ENCODE measurements at regions not wholly inside any gene's neighbourhood (a gene's known extent, or its start where the extent isn't known, plus 50 kb on each side); places are given as distances from the start of the nearest gene placed in this dataset.

DNA sequence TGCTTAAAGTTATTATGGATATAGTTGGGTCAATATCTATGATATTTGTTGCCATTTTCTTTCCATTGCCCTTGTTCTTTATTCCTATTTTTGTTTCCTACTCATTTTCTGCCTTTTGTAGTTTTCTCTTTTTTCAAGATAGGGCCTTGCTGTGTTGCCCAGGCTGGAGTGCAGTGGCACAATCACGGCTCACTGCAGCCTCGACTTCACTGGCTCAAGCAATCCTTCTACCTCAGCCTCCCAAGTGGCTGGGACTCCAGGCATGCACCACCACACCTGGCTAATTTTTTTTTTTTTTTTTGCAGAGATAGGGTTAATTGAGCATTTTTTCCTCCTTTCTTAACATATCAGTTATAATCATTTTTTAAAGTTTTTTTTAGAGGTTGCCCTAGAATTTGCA, 92.7 kb downstream of the TOMM20 start:
- POLR2A ChIA-PET (ENCODE audit: low non-redundant PET) = no interaction called here
- intact Hi-C loops (cut with micrococcal nuclease; ENCODE audit: unreplicated experiment) = no loop called here
- no TSS peak for BruUV-seq (replicated peaks)
- Histone ChIP-seq H3K27me3 (replicated peaks; ENCODE audit: insufficient read depth, low read depth, low read length, poor library complexity) (no peaks in the 10 kb centered on the region), H3K4me1 (ENCODE audit: insufficient read depth, low read length, poor library complexity, severe bottlenecking) (no peaks in the 10 kb centered on the region), H3K27ac (ENCODE audit: low read depth, low read length, poor library complexity, severe bottlenecking) (no peak overlapping the region), H3K36me3 (ENCODE audit: insufficient read depth, low read length, poor library complexity, severe bottlenecking) (no peaks in the 10 kb centered on the region), H3K4me3 (ENCODE audit: low read depth, low read length, poor library complexity, severe bottlenecking) (no peak overlapping the region), H3K9me3 (ENCODE audit: low read depth, low read length, poor library complexity, severe bottlenecking) (no peaks in the 10 kb centered on the region)
- DNase-seq (ENCODE audit: low spot score) = no peak
- TF ChIP-seq EZH2 (IDR thresholded peaks at IDR 0.05; ENCODE audit: borderline replicate concordance, low read depth, low read length, poor library complexity, severe bottlenecking) = no peak
- TF ChIP-seq, protein P1, sequence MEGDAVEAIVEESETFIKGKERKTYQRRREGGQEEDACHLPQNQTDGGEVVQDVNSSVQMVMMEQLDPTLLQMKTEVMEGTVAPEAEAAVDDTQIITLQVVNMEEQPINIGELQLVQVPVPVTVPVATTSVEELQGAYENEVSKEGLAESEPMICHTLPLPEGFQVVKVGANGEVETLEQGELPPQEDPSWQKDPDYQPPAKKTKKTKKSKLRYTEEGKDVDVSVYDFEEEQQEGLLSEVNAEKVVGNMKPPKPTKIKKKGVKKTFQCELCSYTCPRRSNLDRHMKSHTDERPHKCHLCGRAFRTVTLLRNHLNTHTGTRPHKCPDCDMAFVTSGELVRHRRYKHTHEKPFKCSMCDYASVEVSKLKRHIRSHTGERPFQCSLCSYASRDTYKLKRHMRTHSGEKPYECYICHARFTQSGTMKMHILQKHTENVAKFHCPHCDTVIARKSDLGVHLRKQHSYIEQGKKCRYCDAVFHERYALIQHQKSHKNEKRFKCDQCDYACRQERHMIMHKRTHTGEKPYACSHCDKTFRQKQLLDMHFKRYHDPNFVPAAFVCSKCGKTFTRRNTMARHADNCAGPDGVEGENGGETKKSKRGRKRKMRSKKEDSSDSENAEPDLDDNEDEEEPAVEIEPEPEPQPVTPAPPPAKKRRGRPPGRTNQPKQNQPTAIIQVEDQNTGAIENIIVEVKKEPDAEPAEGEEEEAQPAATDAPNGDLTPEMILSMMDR (conservative IDR thresholded peaks at IDR 0.05; ENCODE audit: low read depth, low read length) = no peak
- CTCF ChIA-PET = no interaction called here

DNA sequence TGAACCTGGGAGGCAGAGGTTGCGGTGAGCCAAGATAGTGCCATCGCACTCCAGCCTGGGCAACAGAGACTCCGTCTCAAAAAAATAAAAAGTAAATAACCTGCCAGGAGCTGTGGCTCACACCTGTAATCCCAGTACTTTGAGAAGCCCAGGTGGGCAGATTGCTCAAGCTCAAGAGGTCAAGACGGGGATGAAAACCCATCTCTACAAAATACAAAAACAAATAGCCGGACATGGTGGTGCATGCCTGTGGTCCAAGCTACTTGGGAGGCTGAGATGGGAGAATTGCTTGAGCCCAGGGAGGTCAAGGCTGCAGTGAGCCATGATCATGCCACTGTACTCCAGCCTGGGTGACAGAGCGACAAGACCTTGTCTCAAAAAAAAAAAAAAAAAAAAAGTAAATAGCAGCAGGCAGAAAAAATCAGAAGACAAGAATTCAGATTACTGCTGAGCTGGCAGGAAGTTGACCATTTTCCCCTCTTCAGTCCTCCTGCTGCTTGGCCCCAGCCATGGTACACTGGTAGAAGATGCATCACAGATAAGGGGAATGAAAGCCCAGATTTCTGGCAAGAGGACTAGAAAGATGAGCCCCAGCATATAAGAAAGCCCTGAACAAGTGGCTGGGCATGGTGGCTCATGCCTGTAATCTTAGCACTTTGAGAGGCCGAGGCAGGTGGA, 97.6 kb downstream of the TOMM20 start:
- Histone ChIP-seq H3K4me1 (ENCODE audit: insufficient read depth, low read length, poor library complexity, severe bottlenecking) (no peaks in the 10 kb centered on the region), H3K27ac (ENCODE audit: low read depth, low read length, poor library complexity, severe bottlenecking) (no peak overlapping the region), H3K27me3 (replicated peaks; ENCODE audit: insufficient read depth, low read depth, low read length, poor library complexity) (no peaks in the 10 kb centered on the region), H3K4me3 (ENCODE audit: low read depth, low read length, poor library complexity, severe bottlenecking) (no peak overlapping the region), H3K9me3 (ENCODE audit: low read depth, low read length, poor library complexity, severe bottlenecking) (no peaks in the 10 kb centered on the region), H3K36me3 (ENCODE audit: insufficient read depth, low read length, poor library complexity, severe bottlenecking) (no peaks in the 10 kb centered on the region)
- intact Hi-C loops (cut with micrococcal nuclease; ENCODE audit: unreplicated experiment) = no loop called here
- ChIA-PET CTCF (no interaction called here), POLR2A (ENCODE audit: low non-redundant PET) (no interaction called here)
- no TSS peak for BruUV-seq (replicated peaks)
- TF ChIP-seq EZH2 (IDR thresholded peaks at IDR 0.05; ENCODE audit: borderline replicate concordance, low read depth, low read length, poor library complexity, severe bottlenecking) = no peak
- TF ChIP-seq, protein P1 (conservative IDR thresholded peaks at IDR 0.05; ENCODE audit: low read depth, low read length) = no peak
- DNase-seq (ENCODE audit: low spot score) = peak; percentile 3

DNA sequence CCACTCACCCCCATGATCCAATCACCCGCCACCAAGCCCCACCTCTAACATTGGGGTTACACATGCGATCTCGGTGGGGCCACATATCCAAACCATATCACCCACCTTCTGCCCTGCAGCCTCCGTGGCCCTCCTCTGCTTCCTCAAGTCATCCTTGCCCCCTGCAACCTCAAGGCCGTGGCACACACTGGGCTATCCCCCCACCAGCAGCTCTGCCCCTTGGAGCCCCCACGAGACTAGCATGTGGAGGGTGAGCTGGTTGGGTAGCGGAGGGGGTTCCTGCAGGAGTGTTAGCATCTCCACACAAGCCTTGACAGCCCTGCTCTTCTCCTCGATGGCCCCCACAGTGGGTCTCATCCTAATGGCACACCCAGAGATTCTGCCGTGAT, 100.8 kb downstream of the TOMM20 start:
- TF ChIP-seq, protein P1 (conservative IDR thresholded peaks at IDR 0.05; ENCODE audit: low read depth, low read length) = no peak
- no peak for TF ChIP-seq EZH2 (IDR thresholded peaks at IDR 0.05; ENCODE audit: borderline replicate concordance, low read depth, low read length, poor library complexity, severe bottlenecking)
- H3K9me3 ChIP-seq (ENCODE audit: low read depth, low read length, poor library complexity, severe bottlenecking) = no peaks in the 10 kb centered on the region
- intact Hi-C loops (cut with micrococcal nuclease; ENCODE audit: unreplicated experiment) = no loop called here
- DNase-seq (ENCODE audit: low spot score) = no peak
- H3K4me1 ChIP-seq (ENCODE audit: insufficient read depth, low read length, poor library complexity, severe bottlenecking) = no peaks in the 10 kb centered on the region
- BruUV-seq (replicated peaks) = no TSS peak
- no peaks in the 10 kb centered on the region for H3K27me3 ChIP-seq (replicated peaks; ENCODE audit: insufficient read depth, low read depth, low read length, poor library complexity)
- no peak overlapping the region for H3K27ac ChIP-seq (ENCODE audit: low read depth, low read length, poor library complexity, severe bottlenecking)
- ChIA-PET CTCF (no interaction called here), POLR2A (ENCODE audit: low non-redundant PET) (no interaction called here)
- no peaks in the 10 kb centered on the region for H3K36me3 ChIP-seq (ENCODE audit: insufficient read depth, low read length, poor library complexity, severe bottlenecking)
- H3K4me3 ChIP-seq (ENCODE audit: low read depth, low read length, poor library complexity, severe bottlenecking) = no peak overlapping the region
